Ramos (cell line): ENCODE measurements at regions not wholly inside any gene's neighbourhood (a gene's known extent, or its start where the extent isn't known, plus 50 kb on each side); places are given as distances from the start of the nearest gene placed in this dataset.
"Not testable (repeated sequence)": the region's sequence is repeated elsewhere in the genome, so short reads cannot be mapped to it uniquely, and the experiment has no call there.

Experiments
- in situ Hi-C: fragments of 300-500 bp; cut with MboI; formaldehyde crosslinking; loops from one replicate; pipeline ENCODE4 v1.14.3; 2022; ENCODE audit warnings: low sequenced_read_pairs; ENCODE audit not compliant: unreplicated experiment

DNA sequence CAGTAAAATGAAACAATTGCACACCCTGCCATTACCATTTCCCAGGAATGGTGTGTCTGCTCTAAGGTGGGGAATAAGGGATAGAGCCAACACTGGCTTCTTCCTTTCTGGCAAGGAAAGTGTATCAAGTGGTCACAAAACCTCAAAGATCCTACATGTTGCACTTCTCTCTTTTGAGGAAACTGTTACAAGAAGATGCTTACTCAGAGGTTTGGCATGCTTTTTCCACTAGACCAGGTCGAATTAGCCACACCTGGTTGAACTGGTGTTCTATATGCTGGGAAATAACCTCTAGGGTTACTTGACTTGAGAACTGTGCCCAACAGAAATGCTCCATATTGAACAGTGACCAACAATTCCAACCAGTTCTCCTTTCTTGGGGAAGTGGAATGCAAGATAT, 102.9 kb downstream of the LRRN1 start:
- in situ Hi-C loops: no loop called here

DNA sequence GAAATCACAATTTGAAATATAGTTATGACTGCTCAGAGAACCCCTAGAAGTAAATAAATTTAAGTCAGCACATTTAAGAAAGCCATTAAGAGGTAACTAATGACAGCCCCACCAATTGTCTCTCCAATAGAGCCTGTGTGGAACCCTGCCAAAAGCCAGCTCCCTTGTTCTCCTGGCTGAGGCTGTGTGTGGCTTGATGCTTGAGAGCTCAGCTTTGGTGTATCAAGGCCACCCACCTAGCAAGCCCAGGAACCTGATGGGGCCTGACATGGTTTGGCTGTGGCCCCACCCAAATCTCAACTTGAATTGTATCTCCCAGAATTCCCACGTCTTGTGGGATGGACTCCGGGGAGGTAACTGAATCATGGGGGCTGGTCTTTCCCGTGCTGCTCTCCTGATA, 106.9 kb downstream of the LRRN1 start:
- in situ Hi-C loops: no loop called here

DNA sequence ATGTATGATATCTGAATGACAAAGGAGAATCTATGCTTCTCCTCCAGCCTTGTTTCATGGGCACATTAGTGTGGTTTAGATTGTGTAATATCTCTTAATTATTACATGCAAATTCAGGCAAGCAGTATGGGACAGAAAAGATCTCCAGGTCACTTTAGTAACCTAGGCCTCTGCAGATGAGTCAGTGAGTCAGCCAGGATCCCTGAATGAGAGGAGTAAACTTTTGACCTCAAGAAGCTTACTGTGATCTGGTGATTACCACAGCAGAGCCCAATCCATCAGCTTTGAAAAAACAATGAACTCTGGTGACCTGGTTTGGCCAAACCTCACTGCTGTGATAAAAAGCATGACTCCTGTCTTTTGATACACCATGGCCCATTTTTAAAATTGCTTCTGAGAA, 107.8 kb downstream of the LRRN1 start:
- in situ Hi-C loops: no loop called here

DNA sequence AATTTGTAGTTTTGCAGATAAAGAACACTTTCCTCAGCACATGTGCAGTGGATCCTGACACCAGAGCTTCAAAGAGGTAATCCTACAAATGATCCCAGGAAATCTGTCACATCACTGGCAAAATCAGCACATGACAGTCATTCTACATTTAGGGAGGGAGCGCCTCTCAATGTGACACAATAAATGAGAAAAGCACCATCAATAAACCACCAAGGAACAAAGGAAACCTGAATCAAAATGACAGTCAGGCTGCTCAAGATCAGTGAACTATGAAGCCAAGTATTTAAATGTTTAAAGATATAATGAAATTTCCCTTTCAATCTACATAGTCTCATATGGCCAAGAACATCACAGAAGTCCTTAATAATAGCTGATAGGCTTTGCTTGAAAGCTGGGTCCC, 119.5 kb downstream of the LRRN1 start:
- in situ Hi-C loops: no loop called here

DNA sequence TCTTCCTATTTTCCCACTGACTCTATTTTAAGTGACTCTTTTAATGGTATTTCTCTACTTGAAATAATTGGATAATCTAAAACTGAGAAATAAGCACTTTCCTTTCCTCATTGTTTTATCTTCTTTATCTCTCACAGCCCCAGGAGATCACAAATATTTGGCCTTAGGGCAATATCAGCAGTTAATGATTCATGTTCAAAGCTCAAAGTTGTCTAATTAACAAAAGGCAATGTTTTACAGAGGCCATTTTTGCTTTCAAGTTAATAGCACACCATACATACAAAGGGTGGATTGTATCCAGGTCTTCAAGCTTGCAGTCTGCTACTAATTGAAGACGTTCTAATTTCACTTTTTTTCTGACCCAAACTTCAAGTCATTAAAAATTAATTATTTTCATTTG, 120.1 kb downstream of the LRRN1 start:
- in situ Hi-C loops: no loop called here

DNA sequence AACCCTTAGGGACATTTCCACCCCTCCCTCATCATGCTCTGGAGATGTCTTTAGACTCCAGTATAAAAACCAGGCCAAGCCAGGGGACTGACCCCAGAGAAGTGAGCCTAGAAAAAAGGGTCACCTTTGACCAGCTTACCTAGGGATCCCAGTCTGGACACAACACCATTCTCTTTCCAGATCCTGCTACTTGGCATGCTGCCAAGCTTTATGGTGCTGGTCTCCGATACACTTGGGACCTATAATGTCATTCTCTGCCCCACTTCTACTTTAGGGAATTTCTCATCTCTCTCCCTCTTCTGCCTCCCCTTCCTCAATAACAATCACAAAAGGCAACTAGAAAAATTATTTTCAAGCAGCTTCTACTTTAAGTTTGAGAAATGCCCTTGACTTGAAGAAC, 124.4 kb downstream of the LRRN1 start:
- in situ Hi-C loops: no loop called here

DNA sequence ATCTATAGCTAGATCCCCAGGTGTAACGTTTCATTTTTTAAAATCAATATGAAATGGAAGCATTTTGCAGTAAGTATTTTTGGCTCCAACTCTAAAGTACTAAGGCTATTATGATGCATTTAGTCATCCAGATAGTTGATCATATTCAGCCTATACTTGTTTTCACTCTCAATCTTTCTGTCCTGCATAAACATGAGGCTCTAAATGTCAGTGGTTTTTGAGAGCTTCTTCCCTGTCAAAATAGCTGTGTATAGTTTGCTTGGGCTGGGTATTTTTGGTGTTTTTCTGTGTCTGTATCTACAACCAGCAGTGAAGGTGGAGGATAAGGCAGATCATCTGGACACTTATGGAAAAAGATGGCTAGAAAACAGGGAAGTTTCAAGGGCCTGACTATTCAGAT, 128.0 kb downstream of the LRRN1 start:
- in situ Hi-C loops: no loop called here

DNA sequence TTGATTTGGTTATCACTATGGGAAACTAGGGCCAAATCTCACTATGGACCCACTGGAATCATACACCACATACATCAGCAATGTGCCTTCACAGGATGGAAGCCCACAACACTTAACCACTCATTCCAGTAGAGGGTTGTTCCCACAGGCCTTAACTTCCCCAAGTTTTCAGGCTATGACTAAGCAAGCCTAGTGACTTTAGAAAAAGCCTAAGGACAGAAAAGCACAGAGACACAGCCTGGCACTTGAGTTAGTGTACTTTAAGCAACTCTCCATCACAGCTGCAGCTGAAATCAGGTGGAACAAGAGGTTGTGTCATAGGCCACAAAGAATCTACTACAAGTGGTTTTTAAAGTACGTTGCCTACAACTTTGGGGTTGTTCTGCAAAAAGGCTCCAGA, 128.7 kb downstream of the LRRN1 start:
- in situ Hi-C loops: no loop called here

DNA sequence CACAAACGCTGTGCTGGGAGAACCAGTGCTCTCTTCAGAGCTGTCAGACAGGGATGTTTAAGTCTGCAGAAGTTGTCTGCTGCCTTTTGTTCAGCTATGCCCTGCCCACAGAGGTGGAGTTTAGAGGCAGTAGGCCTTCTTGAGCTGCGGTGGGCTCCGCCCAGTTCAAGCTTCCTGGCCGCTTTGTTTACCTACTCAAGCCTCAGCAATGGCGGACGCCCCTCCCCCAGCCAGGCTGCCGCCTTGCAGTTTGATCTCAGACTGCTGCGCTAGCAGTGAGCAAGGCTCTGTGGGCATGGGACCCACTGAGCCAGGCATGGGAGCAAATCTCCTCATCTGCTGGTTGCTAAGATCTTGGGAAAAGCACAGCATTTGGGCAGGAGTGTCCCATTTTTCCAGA, 142.1 kb downstream of the LRRN1 start:
- in situ Hi-C loops: not testable (repeated sequence)

DNA sequence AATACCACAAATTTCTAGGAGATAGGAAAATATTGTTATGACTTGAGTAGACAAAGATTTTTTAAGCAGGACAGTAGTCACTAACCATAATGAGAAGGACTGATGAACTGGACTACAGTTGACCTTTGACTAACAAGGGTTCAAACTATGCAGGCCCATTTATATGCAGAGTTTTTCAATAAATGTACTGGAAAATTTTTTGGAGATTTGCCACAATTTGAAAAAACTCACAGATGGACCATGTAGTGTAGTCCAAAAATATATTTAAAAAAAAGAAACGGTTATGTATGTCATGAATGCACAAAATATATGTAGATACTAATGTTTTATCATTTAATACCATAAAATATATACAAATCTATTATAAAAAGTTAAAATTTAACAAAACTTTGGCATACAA, 151.8 kb downstream of the LRRN1 start:
- in situ Hi-C loops: no loop called here

DNA sequence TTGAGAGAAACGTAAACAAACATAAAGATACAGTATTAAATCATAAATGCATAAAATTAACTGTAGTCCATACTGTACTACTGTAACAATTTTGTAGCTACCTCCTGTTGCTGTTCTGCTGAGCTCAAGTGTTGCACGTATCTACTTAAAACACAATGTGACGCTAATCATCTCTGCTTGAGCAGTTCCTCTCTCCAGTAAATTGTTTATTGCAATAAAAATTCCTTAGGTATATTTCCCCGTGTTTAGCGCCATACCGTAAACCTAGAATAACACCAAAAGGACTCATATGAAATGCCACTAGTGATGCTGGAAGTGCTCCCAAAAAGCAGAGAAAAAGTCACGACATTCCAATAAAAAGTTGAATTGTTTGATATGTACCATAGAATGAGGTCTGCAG, 152.3 kb downstream of the LRRN1 start:
- in situ Hi-C loops: no loop called here

DNA sequence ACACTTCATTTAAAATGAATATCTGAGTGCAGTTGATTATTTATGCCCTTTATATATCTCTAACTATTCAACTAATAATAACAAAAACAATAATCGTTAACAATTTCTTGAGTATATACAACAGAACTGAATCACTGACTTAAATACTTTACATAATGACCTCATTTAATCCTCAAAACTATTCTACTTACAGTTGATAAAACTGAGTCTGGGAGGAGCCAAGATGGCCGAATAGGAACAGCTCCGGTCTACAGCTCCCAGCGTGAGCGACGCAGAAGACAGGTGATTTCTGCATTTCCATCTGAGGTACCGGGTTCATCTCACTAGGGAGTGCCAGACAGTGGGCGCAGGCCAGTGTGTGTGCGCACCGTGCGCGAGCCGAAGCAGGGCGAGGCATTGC, 163.6 kb downstream of the LRRN1 start:
- in situ Hi-C loops: not testable (repeated sequence)

DNA sequence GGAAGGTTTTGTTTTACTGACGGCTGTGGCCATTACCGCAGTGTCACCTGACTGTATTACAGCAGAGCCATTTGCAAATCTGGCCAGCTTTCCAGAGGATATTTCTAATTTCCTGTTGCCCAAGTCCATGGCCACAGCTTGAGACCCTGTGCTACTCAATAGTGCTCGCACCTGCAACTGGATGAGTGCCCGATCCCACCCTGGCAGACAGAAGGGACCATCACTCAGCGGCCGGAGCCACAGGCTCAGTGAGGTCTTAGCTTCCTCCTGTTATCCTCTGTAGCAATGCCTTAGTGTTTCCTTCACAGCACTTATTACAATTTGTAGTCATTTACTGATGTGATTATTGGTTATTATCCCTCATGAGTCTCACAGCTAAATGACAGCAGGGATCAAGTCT, 184.8 kb downstream of the LRRN1 start:
- in situ Hi-C loops: loop anchor here (25.0 kb wide), 1 partner anchor 772 kb away; no protein-coding TSS in a partner anchor

DNA sequence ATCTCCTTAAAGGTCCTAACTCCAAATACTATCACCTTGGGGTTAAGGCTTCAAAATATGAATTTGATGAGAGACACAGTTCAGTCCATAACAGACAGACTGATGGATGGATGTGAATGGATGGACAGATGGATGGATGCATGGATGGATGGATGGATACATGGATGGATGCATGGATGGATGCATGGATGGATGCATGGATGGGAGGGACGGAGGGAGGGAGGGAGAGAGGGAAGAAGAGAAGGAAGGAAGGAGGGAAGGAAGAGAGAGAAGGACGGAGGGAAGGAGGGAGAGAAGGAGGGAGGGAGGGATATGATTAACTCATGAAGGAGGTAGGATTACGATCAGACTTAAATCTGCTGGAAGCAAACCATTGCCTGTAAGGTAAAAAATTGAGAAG, 192.4 kb downstream of the LRRN1 start:
- in situ Hi-C loops: loop anchor here (25.0 kb wide), 1 partner anchor 779 kb away; no protein-coding TSS in a partner anchor

DNA sequence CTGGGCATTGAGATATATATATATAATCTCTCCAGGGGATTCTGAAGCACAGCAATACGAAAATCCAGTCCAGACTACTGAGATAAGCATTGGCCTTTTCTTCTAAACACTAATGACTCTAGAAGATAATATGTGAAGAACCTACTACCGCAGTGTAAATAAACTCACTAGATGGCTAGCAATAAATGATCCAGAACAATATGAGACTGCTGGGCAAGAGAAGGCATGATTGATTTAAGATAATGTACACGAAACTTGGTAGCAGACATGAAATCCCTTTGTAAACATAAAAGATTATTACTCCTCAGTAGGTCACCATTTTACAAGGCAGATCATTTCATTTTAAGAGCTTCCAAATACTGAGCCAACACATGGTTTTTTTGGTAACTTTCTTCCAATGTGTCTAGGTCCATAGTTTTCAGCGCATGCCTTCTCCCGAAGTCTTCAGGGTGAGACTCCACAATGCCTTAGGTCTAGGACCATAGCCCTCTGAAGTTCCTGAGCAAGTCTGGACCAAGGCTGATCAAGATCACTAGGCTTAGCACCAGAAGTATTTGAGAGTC, 193.2 kb downstream of the LRRN1 start:
- in situ Hi-C loops: loop anchor here (25.0 kb wide), 1 partner anchor 780 kb away; no protein-coding TSS in a partner anchor

DNA sequence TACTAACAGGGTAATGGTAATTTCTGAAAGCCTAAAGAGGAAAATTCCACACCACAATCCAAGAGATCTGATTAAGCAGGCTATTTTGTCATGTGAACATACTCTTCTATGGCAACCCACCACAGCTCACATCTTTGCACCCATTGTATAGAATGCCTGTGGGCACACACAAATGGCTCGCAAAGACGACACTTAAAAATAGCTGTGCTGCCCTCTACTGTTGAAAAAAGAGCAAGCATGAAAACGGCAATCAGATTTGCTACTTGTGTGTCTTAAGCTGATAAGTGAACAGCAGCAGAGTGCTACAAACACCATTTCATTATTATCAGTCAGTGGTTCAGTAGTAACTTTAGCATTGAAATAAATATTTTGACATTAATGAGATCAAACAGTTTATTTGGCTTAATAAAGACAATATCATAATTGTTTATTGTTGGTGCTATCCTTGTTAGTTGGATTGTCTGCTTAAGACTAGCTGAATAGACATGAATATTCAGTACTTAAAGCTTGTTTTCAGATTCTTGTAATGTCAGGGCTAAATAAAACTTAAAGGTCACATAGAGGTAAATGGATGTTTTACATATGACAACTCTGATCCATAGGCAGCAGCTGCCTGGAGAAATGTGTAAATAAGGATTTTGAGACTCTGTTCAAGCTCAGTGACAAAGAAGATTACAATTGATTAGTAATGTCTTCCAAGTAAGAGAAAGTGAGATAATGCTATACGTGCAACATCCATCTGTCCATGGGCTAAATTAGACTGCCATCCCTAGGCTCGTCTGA, 199.1 kb downstream of the LRRN1 start:
- in situ Hi-C loops: loop anchor here (25.0 kb wide), 1 partner anchor 786 kb away; no protein-coding TSS in a partner anchor

DNA sequence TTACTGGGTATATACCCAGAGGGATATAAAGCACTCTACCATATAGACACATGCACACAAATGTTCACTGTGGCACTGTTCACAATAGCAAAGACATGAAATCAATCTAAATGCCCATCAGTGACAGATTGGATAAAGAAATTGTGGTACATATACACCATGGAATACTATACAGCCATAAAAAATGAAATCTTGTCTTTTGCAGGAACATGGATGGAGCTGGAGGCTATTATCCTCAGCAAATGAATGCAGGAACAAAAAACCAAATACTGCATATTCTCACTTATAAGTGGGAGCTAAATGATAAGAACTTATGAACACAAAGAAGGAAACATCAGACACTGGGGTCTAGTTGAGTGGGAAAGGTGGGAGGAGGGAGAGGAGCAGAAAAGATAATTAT, 200.1 kb downstream of the LRRN1 start:
- in situ Hi-C loops: loop anchor here (25.0 kb wide), 1 partner anchor 787 kb away; no protein-coding TSS in a partner anchor

DNA sequence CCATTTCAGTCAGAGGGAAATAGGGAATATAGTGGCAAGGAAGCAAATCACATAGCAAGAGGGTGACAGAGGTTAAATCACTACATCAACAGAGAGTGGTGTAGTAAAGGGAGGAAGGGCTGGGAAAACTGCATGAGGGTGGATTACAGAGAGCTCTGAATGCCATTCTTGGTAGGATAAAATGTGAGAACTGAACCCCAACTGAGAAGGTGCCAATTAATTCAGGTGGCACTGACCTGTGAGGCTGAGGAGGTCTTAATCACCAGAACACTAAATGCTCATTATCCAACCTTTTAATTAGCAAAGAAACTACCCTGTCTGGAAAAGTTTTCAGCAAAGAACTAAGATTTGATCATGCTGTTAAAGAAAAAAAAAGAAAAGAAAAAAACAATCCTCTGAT, 202.7 kb downstream of the LRRN1 start:
- in situ Hi-C loops: no loop called here

DNA sequence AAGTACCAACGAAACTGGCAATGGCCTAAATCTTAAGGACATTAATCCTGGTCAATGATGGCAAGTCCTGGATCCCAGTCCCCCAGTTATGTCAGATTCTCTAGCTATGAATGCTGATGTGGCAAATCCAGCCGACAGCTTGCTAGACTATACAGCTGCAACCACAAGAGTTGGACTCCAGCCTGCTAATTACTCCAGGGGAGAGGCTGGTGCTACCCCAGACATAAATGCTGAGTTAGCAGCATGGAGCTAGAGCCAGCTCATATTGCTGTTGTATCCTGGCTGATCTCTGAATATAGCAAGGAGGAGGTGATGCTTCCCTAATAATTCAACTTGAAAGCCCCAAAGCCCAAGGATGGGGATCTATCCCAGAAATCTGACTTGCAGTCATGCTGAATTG, 207.1 kb downstream of the LRRN1 start:
- in situ Hi-C loops: no loop called here

DNA sequence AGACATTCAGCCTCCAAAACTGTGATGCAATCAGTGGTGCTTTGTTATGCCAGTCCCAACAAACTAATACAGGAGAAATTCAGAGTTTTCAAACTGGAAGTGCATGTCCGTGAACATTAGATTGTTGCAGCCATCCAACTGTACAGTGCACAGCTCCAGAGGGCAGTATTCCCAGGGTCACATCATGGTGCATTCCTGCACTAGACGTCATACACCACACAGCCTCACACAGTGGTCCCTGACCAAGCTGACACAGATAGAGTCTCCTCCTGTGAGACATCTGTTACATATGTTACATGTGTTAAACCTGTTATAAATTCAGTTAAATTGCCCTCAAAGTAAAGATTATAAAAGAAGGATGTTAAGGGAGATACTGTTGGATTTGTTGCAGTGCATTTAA, 209.0 kb downstream of the LRRN1 start:
- in situ Hi-C loops: no loop called here

DNA sequence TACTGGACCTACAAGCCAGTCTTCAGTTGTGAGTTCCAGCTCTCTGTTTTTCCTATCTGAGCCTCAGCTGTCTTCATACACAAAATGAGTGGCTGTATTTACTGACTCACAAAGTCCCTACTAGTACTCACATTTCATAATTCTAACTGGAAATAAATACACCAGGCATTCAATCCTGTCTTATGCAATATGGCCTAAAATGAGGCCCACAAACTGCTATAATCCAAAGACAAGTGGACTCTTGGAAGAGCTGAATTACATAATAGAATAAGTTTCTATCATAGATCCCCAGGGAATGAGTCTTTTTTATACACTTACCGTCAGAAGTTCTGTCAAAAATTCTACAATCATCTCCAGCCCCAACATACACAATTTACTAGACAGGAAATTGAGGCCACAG, 211.9 kb downstream of the LRRN1 start:
- in situ Hi-C loops: no loop called here

DNA sequence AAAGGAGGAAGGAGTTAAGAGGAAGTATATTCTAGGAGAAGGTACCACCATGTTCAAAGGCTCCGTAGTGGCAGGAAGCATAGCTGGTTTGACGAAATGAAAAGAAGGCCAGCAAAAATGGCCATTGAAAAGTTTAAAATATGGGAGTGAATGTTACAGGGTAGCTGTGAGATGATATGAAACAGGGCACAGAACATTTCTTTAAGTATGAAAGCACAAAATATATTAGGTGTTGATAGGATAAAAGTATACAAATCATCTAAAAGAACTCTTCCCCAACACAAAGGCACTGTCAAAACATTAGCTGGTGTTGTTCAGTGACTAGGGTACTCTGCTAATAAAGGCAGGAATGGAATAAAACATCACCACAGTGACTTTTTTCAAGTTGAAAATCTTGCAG, 216.2 kb downstream of the LRRN1 start:
- in situ Hi-C loops: no loop called here
